Upper lobe of left lung (tissue), 6 donors: ENCODE measurements at regions not wholly inside any gene's neighbourhood (a gene's known extent, or its start where the extent isn't known, plus 50 kb on each side); places are given as distances from the start of the nearest gene placed in this dataset.

ENCODE experiments used
- ATAC-seq, 2 donors: fragments of 200-7000 bp; cut with Tn5 transposase; one replicate each; pipeline ENCODE4 v1.9.1; 2022; ENCODE audit warnings: mild to moderate bottlenecking in 2 of 2, moderate library complexity in 2 of 2; ENCODE audit not compliant: low FRiP score in 2 of 2
- DNase-seq, 2 donors: peaks; one replicate each; pipeline ENCODE4 v3.0.0-alpha.2; 2019 to 2020
- H3K27ac ChIP-seq, 4 donors: fragments of 200-600 bp; sonication (generic); one replicate each; pipeline ENCODE4 v1.5.1; 2016 to 2019
- H3K27me3 ChIP-seq, 4 donors: fragments of 200-600 bp; sonication (generic); one replicate each; pipeline ENCODE4 v1.5.1; 2017 to 2019
- H3K36me3 ChIP-seq, 4 donors: fragments of 200-600 bp; sonication (generic); one replicate each; pipeline ENCODE4 v1.5.1; 2016 to 2019
- H3K4me1 ChIP-seq, 4 donors: fragments of 200-600 bp; sonication (generic); one replicate each; pipeline ENCODE4 v1.5.1; 2018 to 2019
- H3K4me3 ChIP-seq, 4 donors: fragments of 200-600 bp; sonication (generic); one replicate each; pipeline ENCODE4 v1.5.1; 2017 to 2019; ENCODE audit warnings: mild to moderate bottlenecking in 2 of 4, moderate library complexity in 1 of 4
- H3K9me3 ChIP-seq, 4 donors: fragments of 200-600 bp; sonication (generic); one replicate each; pipeline ENCODE4 v1.5.1; 2018 to 2019
- EP300 ChIP-seq, 4 donors: sonication (generic); formaldehyde crosslinking; IDR thresholded peaks; one replicate each; pipeline ENCODE4 v1.5.1; 2017; ENCODE audit warnings: antibody characterized with exemption in 4 of 4, control low read depth in 2 of 4
- POLR2A ChIP-seq, 4 donors: fragments of 450-650 bp; IDR thresholded peaks; one replicate each; pipeline ENCODE4 v1.5.1; 2016 to 2017; ENCODE audit warnings: antibody characterized with exemption in 4 of 4, mild to moderate bottlenecking in 2 of 4
- POLR2AphosphoS5 ChIP-seq, 2 donors: sonication (generic); formaldehyde crosslinking; IDR thresholded peaks; one replicate each; pipeline ENCODE4 v1.5.1; 2017; ENCODE audit warnings: antibody characterized with exemption in 2 of 2
- WGBS, 2 donors: methylation state at CpG; one replicate each; pipeline ENCODE4 v1.1.5; 2017 to 2018; 5-methylcytosine and 5-hydroxymethylcytosine counted together
- TF ChIP-seq, protein P1 (sequence below), 6 experiments: fragments of 450-650 bp in 4 of 6; fragments of 200-600 bp in 2 of 6; sonication (generic) in 2 of 6; IDR thresholded peaks; one replicate each; pipeline ENCODE4 v1.5.1; 2016 to 2019; ENCODE audit warnings: antibody characterized with exemption in 6 of 6
- donor health status: DM: no; HTN: no; CAD: no; lungs with moderate emphysema.
- donor health status: DM: no; HTN: yes; CAD: no; lungs with severe emphysema.

DNA sequence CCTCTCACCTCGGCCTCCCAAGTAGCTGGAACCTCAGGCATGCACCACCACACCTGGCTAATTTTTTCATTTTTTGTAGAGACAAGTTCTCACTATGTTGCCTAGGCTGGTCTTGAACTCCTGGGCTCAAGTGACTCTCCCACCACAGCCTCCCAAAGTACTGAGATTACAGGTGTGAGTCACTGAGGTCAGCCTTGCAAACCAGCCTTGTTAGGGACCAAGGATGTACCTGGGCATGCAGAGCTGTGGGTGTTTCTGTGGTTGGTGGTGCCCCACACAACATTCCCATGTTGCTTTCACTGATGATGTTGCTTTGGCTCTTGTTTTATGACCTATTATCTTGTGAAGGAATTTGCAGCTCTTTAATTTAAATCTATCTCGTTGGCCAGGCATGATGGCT lies 54.8 kb downstream of the OTUD1 start:
- 68 to 74% methylated on average over 2 of the region's 2 CpGs for WGBS, 2 donors
- H3K4me1 ChIP-seq, result no peaks in the 10 kb centered on the region
- no peaks in the 10 kb centered on the region for H3K9me3 ChIP-seq
- no peaks in the 10 kb centered on the region for H3K36me3 ChIP-seq
- H3K27ac ChIP-seq, result no peak overlapping the region
- DNase-seq, result no peak
- no peak overlapping the region for H3K4me3 ChIP-seq
- TF ChIP-seq, protein P1, sequence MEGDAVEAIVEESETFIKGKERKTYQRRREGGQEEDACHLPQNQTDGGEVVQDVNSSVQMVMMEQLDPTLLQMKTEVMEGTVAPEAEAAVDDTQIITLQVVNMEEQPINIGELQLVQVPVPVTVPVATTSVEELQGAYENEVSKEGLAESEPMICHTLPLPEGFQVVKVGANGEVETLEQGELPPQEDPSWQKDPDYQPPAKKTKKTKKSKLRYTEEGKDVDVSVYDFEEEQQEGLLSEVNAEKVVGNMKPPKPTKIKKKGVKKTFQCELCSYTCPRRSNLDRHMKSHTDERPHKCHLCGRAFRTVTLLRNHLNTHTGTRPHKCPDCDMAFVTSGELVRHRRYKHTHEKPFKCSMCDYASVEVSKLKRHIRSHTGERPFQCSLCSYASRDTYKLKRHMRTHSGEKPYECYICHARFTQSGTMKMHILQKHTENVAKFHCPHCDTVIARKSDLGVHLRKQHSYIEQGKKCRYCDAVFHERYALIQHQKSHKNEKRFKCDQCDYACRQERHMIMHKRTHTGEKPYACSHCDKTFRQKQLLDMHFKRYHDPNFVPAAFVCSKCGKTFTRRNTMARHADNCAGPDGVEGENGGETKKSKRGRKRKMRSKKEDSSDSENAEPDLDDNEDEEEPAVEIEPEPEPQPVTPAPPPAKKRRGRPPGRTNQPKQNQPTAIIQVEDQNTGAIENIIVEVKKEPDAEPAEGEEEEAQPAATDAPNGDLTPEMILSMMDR (IDR thresholded peaks at IDR 0.05), result no peak
- TF ChIP-seq POLR2A (IDR thresholded peaks at IDR 0.05), result no peak
- no peak for TF ChIP-seq EP300 (IDR thresholded peaks at IDR 0.05)
- no peak for TF ChIP-seq POLR2AphosphoS5 (IDR thresholded peaks at IDR 0.05)
- no peaks in the 10 kb centered on the region for H3K27me3 ChIP-seq
- no peak for ATAC-seq

DNA sequence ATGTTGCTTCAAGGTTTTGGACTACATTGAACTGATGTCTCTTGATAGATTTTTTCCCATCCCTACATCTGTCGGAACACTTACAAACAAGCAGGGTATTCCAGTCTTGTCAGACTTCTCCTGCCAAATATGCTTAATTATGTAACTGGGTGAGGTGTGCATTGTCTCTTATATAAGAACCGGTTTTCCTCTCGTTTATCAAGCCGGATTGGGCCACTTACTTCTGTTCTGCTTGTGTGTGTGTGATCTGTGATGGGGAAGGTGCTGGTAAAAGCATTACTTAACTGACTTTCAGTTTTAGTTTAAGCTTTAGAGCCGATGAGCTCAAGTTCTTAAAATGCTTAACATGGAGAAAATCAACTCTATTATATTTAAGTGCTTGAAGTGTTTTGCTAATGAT lies 57.9 kb downstream of the OTUD1 start:
- no peaks in the 10 kb centered on the region for H3K4me1 ChIP-seq
- ATAC-seq, result no peak
- no peak overlapping the region for H3K4me3 ChIP-seq
- H3K27me3 ChIP-seq, result no peaks in the 10 kb centered on the region
- 41 to 68% methylated on average over 5 of the region's 5 CpGs for WGBS, 2 donors
- H3K9me3 ChIP-seq, result no peaks in the 10 kb centered on the region
- TF ChIP-seq EP300 (IDR thresholded peaks at IDR 0.05) (no peak), POLR2A (IDR thresholded peaks at IDR 0.05) (no peak), POLR2AphosphoS5 (IDR thresholded peaks at IDR 0.05) (no peak)
- TF ChIP-seq, protein P1 (IDR thresholded peaks at IDR 0.05), result no peak
- no peaks in the 10 kb centered on the region for H3K36me3 ChIP-seq
- DNase-seq, result no peak
- H3K27ac ChIP-seq, result no peak overlapping the region

DNA sequence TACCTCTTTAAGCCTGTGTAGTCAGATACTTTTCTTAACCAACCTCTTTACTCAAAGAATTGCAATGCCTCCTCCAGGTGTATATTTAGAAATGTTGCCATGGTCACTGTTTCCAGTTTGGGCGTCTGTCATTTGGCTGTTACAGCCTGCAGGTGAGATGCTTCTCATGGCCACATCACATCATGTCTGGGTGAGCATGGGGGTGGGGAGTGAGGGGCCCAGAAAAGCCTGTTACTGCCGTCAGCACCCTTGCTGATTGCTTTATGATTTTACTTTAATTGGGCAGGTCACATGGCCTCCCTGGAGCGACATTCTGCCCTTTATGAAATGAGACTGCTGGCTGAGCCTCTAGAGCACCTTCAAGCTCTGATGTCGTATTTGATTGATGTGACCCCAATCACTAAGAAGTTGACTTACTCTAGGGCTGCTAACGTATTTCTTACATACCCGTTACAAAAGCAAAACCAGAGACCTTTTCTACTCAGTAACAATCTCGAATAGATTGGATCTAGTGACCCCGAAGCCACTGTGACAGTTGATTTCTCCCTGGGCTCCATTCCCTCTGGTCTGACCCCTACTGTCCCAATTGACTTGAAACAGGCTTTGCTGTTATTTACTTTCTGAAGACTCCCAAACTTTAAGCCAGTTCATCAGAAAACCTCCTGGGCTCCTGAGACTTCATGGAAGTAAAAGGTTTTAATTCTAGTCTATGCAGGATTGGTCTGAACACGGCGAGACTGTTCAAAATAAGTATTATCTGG lies 60.7 kb downstream of the OTUD1 start:
- no peak overlapping the region for H3K27ac ChIP-seq
- no peak for TF ChIP-seq EP300 (IDR thresholded peaks at IDR 0.05)
- TF ChIP-seq, protein P1 (IDR thresholded peaks at IDR 0.05), result no peak
- TF ChIP-seq POLR2AphosphoS5 (IDR thresholded peaks at IDR 0.05), result no peak
- TF ChIP-seq POLR2A (IDR thresholded peaks at IDR 0.05), result no peak
- no peak overlapping the region for H3K4me3 ChIP-seq
- no peaks in the 10 kb centered on the region for H3K27me3 ChIP-seq
- no peaks in the 10 kb centered on the region for H3K36me3 ChIP-seq
- no peak for DNase-seq
- WGBS, 2 donors, result 66 to 71% methylated on average over 9 to 10 of the region's 10 CpGs
- no peak for ATAC-seq
- H3K9me3 ChIP-seq, result no peaks in the 10 kb centered on the region
- no peaks in the 10 kb centered on the region for H3K4me1 ChIP-seq

DNA sequence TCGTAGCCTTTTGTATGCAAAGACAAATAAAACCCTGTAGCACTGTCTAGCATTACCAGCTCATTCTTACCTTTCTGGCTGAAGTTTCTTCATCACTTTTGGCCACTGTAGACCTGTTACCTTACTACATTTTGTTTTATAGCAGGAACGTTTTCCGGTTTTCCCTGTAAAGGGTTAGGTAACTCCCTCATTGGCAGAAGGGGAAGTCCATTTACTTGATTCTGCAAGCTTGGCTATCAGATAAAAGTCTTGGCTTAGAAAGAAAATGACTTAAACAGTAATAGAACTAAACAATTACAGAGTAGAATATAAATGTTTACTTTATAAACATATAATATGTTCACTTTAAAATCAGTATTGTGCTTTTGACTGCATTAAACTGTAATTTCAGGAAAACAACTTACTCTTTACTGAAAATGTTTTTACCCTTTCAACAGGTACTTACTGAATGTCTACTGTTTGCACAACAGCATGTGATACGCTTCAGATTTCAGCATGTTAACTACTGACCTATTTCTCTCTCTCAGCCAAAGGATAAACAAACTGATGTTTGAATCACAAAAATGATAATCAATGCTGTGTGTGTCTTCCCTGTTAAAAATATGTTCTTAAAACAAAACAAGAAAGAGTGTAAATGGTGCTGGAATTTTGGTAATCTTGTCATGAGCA lies 67.1 kb downstream of the OTUD1 start:
- no peak for ATAC-seq
- no peaks in the 10 kb centered on the region for H3K4me1 ChIP-seq
- TF ChIP-seq EP300 (IDR thresholded peaks at IDR 0.05) (no peak), POLR2A (IDR thresholded peaks at IDR 0.05) (no peak), POLR2AphosphoS5 (IDR thresholded peaks at IDR 0.05) (no peak)
- TF ChIP-seq, protein P1 (IDR thresholded peaks at IDR 0.05), result no peak
- H3K4me3 ChIP-seq, result no peak overlapping the region
- H3K9me3 ChIP-seq, result no peaks in the 10 kb centered on the region
- DNase-seq, result no peak
- H3K36me3 ChIP-seq, result no peaks in the 10 kb centered on the region
- 43 to 46% methylated on average over 4 of the region's 4 CpGs for WGBS, 2 donors
- H3K27me3 ChIP-seq, result no peaks in the 10 kb centered on the region
- peak overlapping the region in 2 of 4 donors; percentile 11 to 28 for H3K27ac ChIP-seq
